ENCODE measurements at regions not wholly inside any gene's neighbourhood (a gene's known extent, or its start where the extent isn't known, plus 50 kb on each side); places are given as distances from the start of the nearest gene placed in this dataset.

GRCh38 chr9:14379280-14379679 is 65.3 kb upstream of the NFIB start:
- POLR2A ChIA-PET = no interaction called here
- Histone ChIP-seq H3K79me2 (ENCODE audit: control insufficient read depth, insufficient read depth, low read length) (no peaks in the 10 kb centered on the region), H3K4me1 (replicated peaks in 1 of 2; ENCODE audit: control insufficient read depth in 2 of 2, insufficient read depth in 2 of 2, low read length in 2 of 2) (0 out of 5 replicates have a peak, but pooled peaks cover 0 to under 1% of the 10 kb centered on the region in 2 experiments), H3K27ac (ENCODE audit: extremely low read depth, low read depth, low read length) (no peak overlapping the region), H3K9me3 (replicated peaks; ENCODE audit: control insufficient read depth, insufficient read depth, low read depth, low read length) (no peaks in the 10 kb centered on the region), H3K9me1 (ENCODE audit: control insufficient read depth, insufficient read depth, low read length) (no peaks in the 10 kb centered on the region), H3K36me3 (ENCODE audit: control insufficient read depth, insufficient read depth, low read length) (no peaks in the 10 kb centered on the region), H4K20me1 (replicated peaks; ENCODE audit: control insufficient read depth, insufficient read depth, low read length) (no peaks in the 10 kb centered on the region), H2AFZ (ENCODE audit: low read depth, low read length) (no peak overlapping the region), H3K4me2 (ENCODE audit: insufficient read depth, low read length) (no peak overlapping the region), H3K9ac (ENCODE audit: insufficient read depth in 1 of 2, low read depth in 2 of 2, low read length in 2 of 2) (no peak overlapping the region), H3K27me3 (ENCODE audit: control insufficient read depth in 2 of 2, insufficient read depth in 2 of 2, low read length in 2 of 2) (no peaks in the 10 kb centered on the region), H3K4me3 (no peak overlapping the region)
- TF ChIP-seq SMARCC2 (IDR thresholded peaks at IDR 0.05; ENCODE audit: low read depth) = no peak
- TF ChIP-seq FOS (IDR thresholded peaks at IDR 0.05; ENCODE audit: extremely low read depth, insufficient read length) = no peak
- no peak for TF ChIP-seq ZKSCAN1 (IDR thresholded peaks at IDR 0.05; ENCODE audit: low read depth, low read length)
- no peak for TF ChIP-seq LCOR (CRISPR knock-in tag; IDR thresholded peaks at IDR 0.05)
- TF ChIP-seq ZNF217 (CRISPR knock-in tag; IDR thresholded peaks at IDR 0.05) = no peak
- TF ChIP-seq FOSL1 (tag; conservative IDR thresholded peaks at IDR 0.05) = no peak
- no peak for TF ChIP-seq RBM17 (IDR thresholded peaks at IDR 0.05; ENCODE audit: borderline replicate concordance, low read depth, low read length)
- no peak for TF ChIP-seq BDP1 (IDR thresholded peaks at IDR 0.05; ENCODE audit: insufficient read depth, insufficient read length)
- TF ChIP-seq POLR3G (IDR thresholded peaks at IDR 0.05; ENCODE audit: extremely low read depth, insufficient read length, insufficient replicate concordance) = no peak
- TF ChIP-seq, protein P1, sequence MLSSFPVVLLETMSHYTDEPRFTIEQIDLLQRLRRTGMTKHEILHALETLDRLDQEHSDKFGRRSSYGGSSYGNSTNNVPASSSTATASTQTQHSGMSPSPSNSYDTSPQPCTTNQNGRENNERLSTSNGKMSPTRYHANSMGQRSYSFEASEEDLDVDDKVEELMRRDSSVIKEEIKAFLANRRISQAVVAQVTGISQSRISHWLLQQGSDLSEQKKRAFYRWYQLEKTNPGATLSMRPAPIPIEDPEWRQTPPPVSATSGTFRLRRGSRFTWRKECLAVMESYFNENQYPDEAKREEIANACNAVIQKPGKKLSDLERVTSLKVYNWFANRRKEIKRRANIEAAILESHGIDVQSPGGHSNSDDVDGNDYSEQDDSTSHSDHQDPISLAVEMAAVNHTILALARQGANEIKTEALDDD (IDR thresholded peaks at IDR 0.05) = no peak
- TF ChIP-seq CBFB (CRISPR knock-in tag; IDR thresholded peaks at IDR 0.05) = no peak
- no peak for TF ChIP-seq PRPF4 (IDR thresholded peaks at IDR 0.05; ENCODE audit: insufficient read depth, low read depth, low read length, poor library complexity, severe bottlenecking)
- no peak for TF ChIP-seq MIER1 (IDR thresholded peaks at IDR 0.05; ENCODE audit: low read depth)
- no peak for TF ChIP-seq RFX1 (IDR thresholded peaks at IDR 0.05)
- no peak for TF ChIP-seq TGIF2 (CRISPR knock-in tag; IDR thresholded peaks at IDR 0.05)
- TF ChIP-seq, protein P2, sequence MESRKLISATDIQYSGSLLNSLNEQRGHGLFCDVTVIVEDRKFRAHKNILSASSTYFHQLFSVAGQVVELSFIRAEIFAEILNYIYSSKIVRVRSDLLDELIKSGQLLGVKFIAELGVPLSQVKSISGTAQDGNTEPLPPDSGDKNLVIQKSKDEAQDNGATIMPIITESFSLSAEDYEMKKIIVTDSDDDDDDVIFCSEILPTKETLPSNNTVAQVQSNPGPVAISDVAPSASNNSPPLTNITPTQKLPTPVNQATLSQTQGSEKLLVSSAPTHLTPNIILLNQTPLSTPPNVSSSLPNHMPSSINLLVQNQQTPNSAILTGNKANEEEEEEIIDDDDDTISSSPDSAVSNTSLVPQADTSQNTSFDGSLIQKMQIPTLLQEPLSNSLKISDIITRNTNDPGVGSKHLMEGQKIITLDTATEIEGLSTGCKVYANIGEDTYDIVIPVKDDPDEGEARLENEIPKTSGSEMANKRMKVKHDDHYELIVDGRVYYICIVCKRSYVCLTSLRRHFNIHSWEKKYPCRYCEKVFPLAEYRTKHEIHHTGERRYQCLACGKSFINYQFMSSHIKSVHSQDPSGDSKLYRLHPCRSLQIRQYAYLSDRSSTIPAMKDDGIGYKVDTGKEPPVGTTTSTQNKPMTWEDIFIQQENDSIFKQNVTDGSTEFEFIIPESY (CRISPR knock-in tag; IDR thresholded peaks at IDR 0.05) = no peak
- no peak for TF ChIP-seq ZBTB5 (IDR thresholded peaks at IDR 0.05)
- in situ Hi-C loops (cut with MboI) (no loop called here), intact Hi-C loops (cut with micrococcal nuclease) (no loop called here)
- DNase-seq (ENCODE audit: extremely low read depth in 1 of 4, low spot score in 3 of 4) (no peak), FAIRE-seq (no peak), ATAC-seq (no peak)
- CTCF ChIA-PET (ENCODE audit: low intra/inter-chr PET ratio) = no interaction called here
- 37% methylated on average over 4 of the region's 4 CpGs for WGBS (ENCODE audit: insufficient coverage, low coverage, missing lambda C conversion rate)
- BruUV-seq (replicated peaks) = no TSS peak

Measured in K562 (cell line).